CMK (cell line): ENCODE measurements at regions not wholly inside any gene's neighbourhood (a gene's known extent, or its start where the extent isn't known, plus 50 kb on each side); places are given as distances from the start of the nearest gene placed in this dataset.

ENCODE experiments used
- DNase-seq: peaks from one replicate; pipeline ENCODE4 v3.0.0-alpha.2; 2010; ENCODE audit warnings: low read depth

GRCh38 chr1:195376190-195376589 lies 1232.0 kb downstream of the KCNT2 start:
- DNase-seq: no peak

GRCh38 chr1:195373856-195374255 lies 1234.4 kb downstream of the KCNT2 start:
- no peak for DNase-seq

DNA sequence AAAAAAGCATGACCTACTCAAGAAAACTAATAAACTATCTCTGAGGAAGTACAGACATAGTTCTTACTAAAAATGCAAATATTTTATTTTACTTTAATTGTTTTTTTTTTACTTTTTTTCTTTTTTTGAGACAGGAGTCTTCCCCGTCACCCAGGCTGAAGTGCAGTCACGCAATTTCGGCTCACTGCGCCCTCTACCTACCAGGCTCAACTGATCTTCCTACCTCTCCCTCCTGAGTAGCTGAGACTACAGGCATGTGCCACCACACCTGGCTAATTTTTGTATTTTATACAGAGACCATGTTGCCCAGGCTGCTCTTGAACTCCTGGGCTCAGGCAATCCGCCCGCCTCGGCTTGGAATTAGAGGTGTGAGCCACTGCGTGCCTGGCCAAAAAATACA lies 1263.1 kb downstream of the KCNT2 start:
- DNase-seq: no peak

DNA sequence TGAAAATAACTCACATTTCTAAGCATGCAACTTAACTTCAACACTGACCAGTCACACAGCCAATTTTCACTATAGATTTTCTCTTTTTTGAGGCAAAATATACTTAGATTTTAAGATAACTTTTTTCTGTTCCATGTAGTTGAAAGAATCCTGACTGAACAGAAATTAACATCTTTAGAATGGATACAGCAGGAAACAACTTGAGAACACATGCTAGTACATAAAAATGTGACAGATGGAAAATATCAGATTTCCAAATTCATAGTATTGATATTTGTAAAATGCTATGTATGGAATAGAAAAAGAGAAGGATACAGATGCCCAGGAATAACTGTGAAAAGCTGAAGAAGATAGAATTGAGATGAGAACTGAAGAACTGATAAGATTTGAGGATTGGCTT lies 1270.6 kb downstream of the KCNT2 start:
- DNase-seq: no peak

DNA sequence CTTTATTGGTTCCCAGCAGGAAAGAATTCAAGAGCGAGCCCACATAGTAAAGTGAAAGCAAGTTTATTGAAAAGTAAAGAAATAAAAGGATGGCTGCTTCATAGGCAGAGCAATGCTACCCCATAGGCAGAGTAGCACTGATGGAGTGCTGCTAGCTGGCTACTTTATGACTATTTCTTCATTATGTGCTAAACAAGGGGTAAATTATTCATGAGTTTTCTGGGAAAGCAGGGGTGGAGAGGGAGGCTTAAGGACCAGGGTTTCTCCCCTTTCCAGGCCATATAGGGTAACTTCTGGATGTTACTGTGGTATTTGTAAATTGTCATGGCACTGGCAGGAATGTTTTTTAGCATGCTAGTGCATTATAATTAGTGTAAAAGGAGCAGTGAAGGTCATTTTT lies 1271.4 kb downstream of the KCNT2 start:
- DNase-seq: no peak

- DNase-seq: no peak
These were observed 1272.7 kb downstream of the KCNT2 start for GRCh38 chr1:195335541-195335940.

DNA sequence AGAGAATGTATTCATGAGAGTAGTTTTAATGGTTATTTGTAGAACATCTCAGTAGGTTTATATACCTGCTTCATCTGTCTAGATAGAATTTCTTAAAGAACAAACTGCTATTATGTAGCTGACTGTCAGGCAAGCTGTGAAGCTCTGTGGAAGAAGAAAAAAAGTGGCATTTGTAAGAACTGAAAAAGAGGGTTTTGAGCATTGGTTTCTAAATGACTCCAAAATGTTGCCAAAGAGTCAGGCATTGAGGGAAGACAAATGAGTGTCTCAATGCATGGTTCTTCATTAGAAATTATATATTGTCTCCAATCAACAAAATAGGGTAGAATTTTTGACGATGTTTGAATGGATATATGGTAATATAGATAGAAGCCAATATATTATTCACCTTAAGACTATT lies 1276.1 kb downstream of the KCNT2 start:
- no peak for DNase-seq

DNA sequence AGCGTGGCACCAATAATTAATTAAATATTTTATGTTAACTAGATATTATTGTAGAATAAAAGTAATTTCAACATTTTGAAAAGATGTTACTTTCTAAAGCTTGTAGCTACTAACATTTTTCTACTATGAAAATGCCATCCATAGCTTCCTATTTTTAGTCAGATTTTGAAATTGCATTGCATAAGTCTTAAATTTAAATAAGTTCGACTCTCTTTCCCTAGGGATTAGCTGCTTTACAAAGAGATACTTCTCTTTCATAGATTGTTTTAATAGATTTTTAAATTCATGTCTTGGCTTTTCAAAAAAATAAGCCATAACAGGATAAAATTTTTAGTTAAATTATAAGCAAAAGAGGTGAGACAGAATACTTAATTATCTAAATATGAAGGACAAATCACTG lies 1279.6 kb downstream of the KCNT2 start:
- DNase-seq: no peak

- DNase-seq: no peak
These were observed 1280.1 kb downstream of the KCNT2 start for GRCh38 chr1:195328102-195328501.

DNA sequence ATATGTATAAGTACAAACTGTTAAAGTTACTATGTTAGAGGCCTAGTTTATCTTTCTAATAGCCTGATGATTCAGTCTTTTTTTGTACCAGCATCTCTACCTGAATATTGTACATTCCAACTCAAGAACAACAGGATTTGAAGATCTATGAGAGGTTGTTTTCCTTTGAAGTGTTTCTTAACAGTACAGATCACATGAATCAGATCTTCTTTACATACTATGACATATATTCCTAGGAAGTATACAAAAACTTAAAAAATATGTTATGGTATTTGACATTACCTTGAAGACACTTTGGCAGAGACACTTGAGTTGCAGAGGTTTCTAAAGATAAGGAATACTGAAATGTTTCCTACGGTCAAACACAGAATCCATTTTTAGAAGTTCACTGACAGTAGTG lies 1280.9 kb downstream of the KCNT2 start:
- no peak for DNase-seq

GRCh38 chr1:195326325-195326724 lies 1281.9 kb downstream of the KCNT2 start:
- no peak for DNase-seq

DNA sequence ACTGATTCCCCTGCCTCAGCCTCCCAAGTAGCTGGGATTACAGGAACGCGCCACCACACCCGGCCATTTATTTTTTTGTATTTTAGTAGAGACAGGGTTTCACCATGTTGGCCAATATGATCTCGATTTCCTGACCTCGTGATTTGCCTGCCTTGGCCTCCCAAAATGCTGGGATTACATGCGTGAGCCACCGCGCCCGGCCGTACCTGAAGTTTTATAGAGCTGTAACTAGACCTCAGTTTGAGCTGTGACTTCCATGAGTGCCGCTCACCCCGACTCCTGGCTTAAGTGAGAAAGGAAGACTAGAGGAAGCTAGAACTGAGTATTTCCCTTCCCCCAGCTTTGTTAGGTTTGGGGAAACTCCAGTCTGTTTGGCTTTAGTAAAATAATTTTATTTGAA lies 1283.1 kb downstream of the KCNT2 start:
- no peak for DNase-seq

DNA sequence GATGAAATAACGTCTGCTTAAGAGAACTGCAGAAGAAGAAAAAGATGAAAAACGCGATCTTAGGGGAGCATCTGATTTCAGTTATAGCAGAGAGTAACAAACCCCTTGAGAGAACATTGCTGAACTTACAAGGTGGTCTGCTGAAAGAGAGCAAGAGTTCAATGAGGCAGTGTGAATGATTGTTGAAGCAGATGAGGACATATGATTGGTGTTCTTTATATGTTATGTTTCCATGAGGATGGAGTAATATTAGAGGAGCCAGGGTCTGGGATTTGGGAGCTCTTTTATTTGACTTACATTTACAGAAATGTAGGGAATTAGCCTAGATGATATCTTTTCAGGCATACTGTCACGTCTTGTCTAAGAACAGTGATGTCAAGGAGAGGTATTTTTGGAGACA lies 1302.0 kb downstream of the KCNT2 start:
- no peak for DNase-seq

- no peak for DNase-seq
These were observed 1313.3 kb downstream of the KCNT2 start for GRCh38 chr1:195294911-195295310.

DNA sequence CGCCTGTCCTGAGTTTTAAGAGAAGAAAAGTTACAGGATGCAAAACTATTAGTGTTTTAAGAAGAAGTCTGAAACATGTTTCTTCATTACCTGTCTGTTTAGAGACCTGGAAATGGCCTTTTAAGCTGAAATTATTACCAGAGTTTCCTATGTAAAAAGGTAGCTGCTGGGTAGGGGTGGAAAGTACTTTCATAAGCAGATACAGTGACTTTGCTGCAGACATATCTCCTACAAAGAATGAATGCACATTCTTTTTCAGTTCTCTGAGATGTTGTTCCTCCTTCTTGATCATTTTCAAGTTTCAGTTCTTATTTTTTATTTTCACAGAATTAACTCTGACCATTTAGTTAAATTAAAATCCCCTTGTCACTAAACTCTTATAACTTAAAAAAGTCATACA lies 1329.6 kb downstream of the KCNT2 start:
- no peak for DNase-seq

DNA sequence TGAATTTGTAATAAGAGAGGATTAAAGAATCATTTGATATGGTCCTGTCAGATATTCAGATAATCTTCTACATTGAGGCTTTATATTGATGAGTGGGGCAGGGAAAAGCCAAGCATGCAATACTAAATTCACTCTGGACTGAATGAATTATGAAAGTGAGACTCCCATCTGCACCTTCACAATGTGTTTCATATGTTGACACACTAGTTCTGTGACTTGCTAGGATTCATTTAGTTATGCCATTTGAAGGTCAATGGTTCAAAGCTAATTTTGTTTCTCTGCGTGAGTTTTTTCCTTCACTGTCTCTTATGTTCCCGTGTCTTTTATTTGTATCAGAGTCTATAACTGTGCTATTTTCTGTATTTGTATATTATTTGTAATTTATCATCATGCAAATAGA lies 1332.5 kb downstream of the KCNT2 start:
- no peak for DNase-seq

DNA sequence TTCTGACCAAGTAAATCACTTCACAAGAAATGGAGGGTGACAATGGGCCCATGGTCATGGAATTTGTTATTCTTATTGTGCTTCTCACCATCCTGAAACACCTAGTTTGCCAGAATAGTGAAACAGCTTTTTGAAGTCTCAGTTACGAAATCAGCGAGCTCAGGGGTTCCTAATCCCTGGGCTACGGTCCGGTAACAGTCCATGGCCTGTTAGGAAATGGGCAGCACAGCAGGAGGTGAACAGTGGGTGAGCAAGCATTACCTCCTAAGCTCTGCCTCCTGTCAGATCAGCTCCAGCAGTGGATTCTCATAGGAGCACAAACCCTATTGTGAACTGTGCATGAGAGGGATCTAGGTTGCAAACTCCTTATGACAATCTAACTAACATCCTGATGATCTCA lies 1356.3 kb downstream of the KCNT2 start:
- DNase-seq: no peak

- DNase-seq: no peak
These were observed 1364.7 kb downstream of the KCNT2 start for GRCh38 chr1:195243492-195243891.

DNA sequence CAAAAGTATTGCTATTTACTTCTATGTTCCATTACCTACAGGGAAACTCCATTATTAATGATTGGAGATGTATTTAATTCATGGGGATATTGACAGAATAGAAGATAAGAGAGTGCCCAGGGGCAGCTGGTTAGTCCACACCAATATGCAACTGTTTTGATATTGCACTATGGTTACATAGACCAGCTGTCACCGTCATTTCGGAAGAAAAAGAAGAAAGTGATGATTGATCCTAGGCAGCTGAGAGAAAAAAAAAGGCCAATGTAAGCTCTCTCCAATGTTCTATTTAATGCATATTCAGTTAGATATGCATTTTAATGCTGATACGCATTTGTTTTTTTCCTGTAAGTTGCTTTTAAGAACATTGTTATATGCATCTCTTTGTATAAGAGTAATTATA lies 1367.2 kb downstream of the KCNT2 start:
- DNase-seq: no peak

DNA sequence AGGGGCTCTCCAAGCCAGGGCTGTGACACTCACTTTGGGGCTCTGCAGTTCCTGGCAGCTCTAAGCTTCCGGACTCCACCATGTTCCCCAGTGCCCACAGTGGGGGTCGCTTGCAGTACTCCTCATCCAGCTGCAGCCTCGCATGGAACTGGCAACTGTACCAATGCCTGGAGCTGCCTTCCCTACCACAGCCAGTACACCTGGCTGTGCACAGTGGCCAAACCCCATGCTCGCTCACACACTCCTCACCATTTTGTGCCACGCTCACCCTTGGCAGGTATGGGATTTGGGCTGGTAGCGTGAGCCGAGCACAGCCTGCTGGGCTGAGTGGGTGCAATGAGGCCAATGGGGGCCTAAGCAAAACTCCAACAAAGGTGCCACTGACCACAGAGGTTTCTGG lies 1369.9 kb downstream of the KCNT2 start:
- DNase-seq: no peak

GRCh38 chr1:195236991-195237889 lies 1371.0 kb downstream of the KCNT2 start:
- no peak for DNase-seq

- DNase-seq: no peak
These were observed 1389.6 kb downstream of the KCNT2 start for GRCh38 chr1:195218428-195219212.

- no peak for DNase-seq
These were observed 1406.0 kb downstream of the KCNT2 start for GRCh38 chr1:195202241-195202640.
